Lung (tissue), 11 donors: ENCODE measurements at regions not wholly inside any gene's neighbourhood (a gene's known extent, or its start where the extent isn't known, plus 50 kb on each side); places are given as distances from the start of the nearest gene placed in this dataset.

ENCODE experiments used
- ATAC-seq: fragments of 200-7000 bp; cut with Tn5 transposase; one replicate; pipeline ENCODE4 v1.9.1; 2020; ENCODE audit warnings: moderate number of reproducible peaks; ENCODE audit not compliant: insufficient read depth, low FRiP score
- DNase-seq, 3 donors: peaks; one replicate each; pipeline ENCODE4 v3.0.0-alpha.2; 2013 to 2017
- H3K27ac ChIP-seq, 2 donors: one replicate each; pipeline ENCODE4 v1.5.1; 2013; ENCODE audit warnings: mild to moderate bottlenecking in 2 of 2, moderate library complexity in 2 of 2, control low read depth in 1 of 2, inconsistent platforms in 1 of 2, low read depth in 1 of 2, low read length in 1 of 2
- H3K27me3 ChIP-seq, 3 donors: one replicate each; pipeline ENCODE4 v1.5.1; 2013; ENCODE audit warnings: low read length in 2 of 3; ENCODE audit not compliant: control insufficient read depth in 3 of 3, insufficient read depth in 3 of 3
- H3K36me3 ChIP-seq, 4 donors: one replicate each; pipeline ENCODE4 v1.5.1; 2013; ENCODE audit warnings: low read length in 4 of 4, mild to moderate bottlenecking in 1 of 4, moderate library complexity in 1 of 4; ENCODE audit not compliant: control insufficient read depth in 4 of 4, insufficient read depth in 4 of 4
- H3K4me1 ChIP-seq, 5 donors: one replicate each; pipeline ENCODE4 v1.5.1; 2013; ENCODE audit warnings: low read length in 5 of 5, mild to moderate bottlenecking in 2 of 5, moderate library complexity in 1 of 5; ENCODE audit not compliant: control insufficient read depth in 5 of 5, insufficient read depth in 5 of 5
- H3K4me3 ChIP-seq: one replicate; pipeline ENCODE4 v1.5.1; 2013; ENCODE audit warnings: mild to moderate bottlenecking, control low read depth, moderate library complexity
- H3K9ac ChIP-seq, 2 donors: one replicate each; pipeline ENCODE4 v1.5.1; 2013; ENCODE audit warnings: low read length in 2 of 2, control low read depth in 1 of 2; ENCODE audit not compliant: insufficient read depth in 1 of 2
- H3K9me3 ChIP-seq, 4 donors: one replicate each; pipeline ENCODE4 v1.5.1; 2013; ENCODE audit warnings: low read length in 3 of 4, mild to moderate bottlenecking in 1 of 4, moderate library complexity in 1 of 4; ENCODE audit not compliant: control insufficient read depth in 4 of 4, insufficient read depth in 3 of 4
- CTCF ChIP-seq: IDR thresholded peaks from 2 replicates; pipeline ENCODE4 v1.5.1; 2012; ENCODE audit warnings: mild to moderate bottlenecking; ENCODE audit errors: control extremely low read depth, extremely low read depth
- WGBS, 2 donors: extraction: QIAGEN DNeasy Blood & Tissue Kit; methylation state at CpG; one replicate each; pipeline ENCODE4 v1.1.7; 2013; 5-methylcytosine and 5-hydroxymethylcytosine counted together
- donor health status: control.
- donor health status: control.
- donor health status: Bipolar disorder and iron deficiency.
- donor health status: healthy.
- donor health status: DM: yes; HTN: yes; CAD: no.

DNA sequence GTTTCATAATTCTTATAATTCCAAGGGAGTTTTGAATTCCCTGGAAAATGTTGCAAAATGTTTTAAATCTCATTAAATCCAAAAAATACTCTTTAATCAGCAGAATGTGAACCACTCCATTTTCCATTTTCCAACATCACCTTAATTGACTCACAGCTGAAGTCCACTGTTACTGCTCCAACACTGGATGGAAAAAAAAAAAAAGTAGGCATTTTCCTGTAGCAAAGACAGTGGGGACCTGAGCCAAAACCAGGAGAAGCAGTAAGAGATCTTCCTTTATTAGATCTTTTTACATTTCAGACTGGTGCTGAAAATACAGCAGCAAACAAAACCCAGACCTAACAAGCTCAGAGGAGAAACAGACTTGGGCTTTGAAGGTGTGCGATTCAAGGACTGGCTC lies 62.4 kb upstream of the SPATS2L start:
- WGBS, 2 donors = 96 to 100% methylated on average over 1 of the region's 1 CpG
- no peak overlapping the region for H3K9ac ChIP-seq
- no peaks in the 10 kb centered on the region for H3K27me3 ChIP-seq
- ATAC-seq (no peak), DNase-seq (no peak)
- H3K9me3 ChIP-seq = no peaks in the 10 kb centered on the region
- no peak for TF ChIP-seq CTCF
- no peak overlapping the region for H3K4me3 ChIP-seq
- no peak overlapping the region for H3K27ac ChIP-seq
- peaks cover 0 to 9% (median 0%) of the 10 kb centered on the region in 5 donors for H3K4me1 ChIP-seq
- H3K36me3 ChIP-seq = no peaks in the 10 kb centered on the region

- 62 to 74% methylated on average over 2 of the region's 2 CpGs for WGBS, 2 donors
- ATAC-seq = no peak
Measured at GRCh38 chr2:200247494-200247893, 59.0 kb upstream of the SPATS2L start.

GRCh38 chr2:200252265-200253067 lies 54.0 kb upstream of the SPATS2L start:
- 41 to 53% methylated on average over 8 of the region's 8 CpGs for WGBS, 2 donors

More at GRCh38 chr2:200247494-200247893, 59.0 kb upstream of the SPATS2L start:
- Histone ChIP-seq H3K9ac (no peak overlapping the region), H3K36me3 (no peaks in the 10 kb centered on the region), H3K4me3 (no peak overlapping the region), H3K9me3 (no peaks in the 10 kb centered on the region), H3K27me3 (no peaks in the 10 kb centered on the region), H3K4me1 (peaks cover 0 to 9% (median 4%) of the 10 kb centered on the region in 5 donors), H3K27ac (no peak overlapping the region)
- TF ChIP-seq CTCF = no peak
- peak; percentile 26 to 62 (median 54) for DNase-seq

More at GRCh38 chr2:200252265-200253067, 54.0 kb upstream of the SPATS2L start:
- ATAC-seq (no peak), DNase-seq (peak in 1 of 3 donors; percentile 41)
- Histone ChIP-seq H3K27me3 (no peaks in the 10 kb centered on the region), H3K4me1 (peaks cover 0 to 9% (median 7%) of the 10 kb centered on the region in 5 donors), H3K9ac (no peak overlapping the region), H3K36me3 (no peaks in the 10 kb centered on the region), H3K9me3 (no peaks in the 10 kb centered on the region), H3K27ac (no peak overlapping the region), H3K4me3 (no peak overlapping the region)
- TF ChIP-seq CTCF = no peak
